HS-27A (cell line): ENCODE measurements at regions not wholly inside any gene's neighbourhood (a gene's known extent, or its start where the extent isn't known, plus 50 kb on each side); places are given as distances from the start of the nearest gene placed in this dataset.

Experiments
- DNase-seq: peaks from one replicate; pipeline ENCODE4 v3.0.0-alpha.2; 2012; ENCODE audit warnings: low read depth, missing footprints

DNA sequence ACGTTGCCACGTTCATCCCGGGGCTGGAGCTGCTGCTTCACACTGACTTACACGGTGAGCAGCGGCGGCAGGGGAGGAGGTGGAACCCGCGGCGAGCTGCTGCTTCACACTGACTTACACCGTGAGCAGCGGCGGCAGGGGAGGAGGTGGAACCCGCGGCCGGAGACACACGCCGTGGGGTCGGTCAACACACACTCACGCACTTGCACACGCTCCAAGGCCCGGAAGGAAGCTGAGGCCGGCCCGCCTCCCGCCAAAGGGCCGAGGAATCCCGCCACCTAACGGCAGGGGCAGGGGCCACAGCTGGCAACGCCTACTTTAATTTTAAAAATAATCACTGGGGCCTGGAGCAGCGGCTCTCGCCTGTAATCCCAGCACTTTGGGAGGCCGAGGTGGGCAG lies 94.4 kb upstream of the FOXC1 start:
- DNase-seq: no peak

DNA sequence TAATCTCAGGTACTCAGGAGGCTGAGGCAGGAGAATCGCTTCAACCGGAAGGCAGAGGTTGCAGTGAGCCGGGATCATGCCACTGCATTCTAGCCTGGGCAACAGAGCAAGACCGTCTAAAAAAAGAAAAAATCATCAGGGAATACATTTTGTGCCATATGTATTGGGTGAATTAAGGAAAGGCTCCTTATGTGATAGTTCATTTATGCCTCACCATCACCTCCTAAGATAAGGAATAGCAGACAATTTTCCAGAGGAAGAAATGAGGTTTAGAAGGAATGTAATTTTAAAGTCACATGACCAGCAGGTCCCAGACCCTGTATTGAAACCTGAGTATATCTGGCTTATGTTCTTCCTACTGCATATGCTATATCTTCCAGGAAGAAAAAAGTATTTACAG lies 93.9 kb upstream of the FOXC1 start:
- no peak for DNase-seq

- no peak for DNase-seq
Observed at GRCh38 chr6:1516742-1517520, 92.8 kb upstream of the FOXC1 start.

GRCh38 chr6:1518855-1519254 lies 90.9 kb upstream of the FOXC1 start:
- DNase-seq: no peak

- DNase-seq: no peak
Observed at GRCh38 chr6:1519597-1519996, 90.1 kb upstream of the FOXC1 start.

DNA sequence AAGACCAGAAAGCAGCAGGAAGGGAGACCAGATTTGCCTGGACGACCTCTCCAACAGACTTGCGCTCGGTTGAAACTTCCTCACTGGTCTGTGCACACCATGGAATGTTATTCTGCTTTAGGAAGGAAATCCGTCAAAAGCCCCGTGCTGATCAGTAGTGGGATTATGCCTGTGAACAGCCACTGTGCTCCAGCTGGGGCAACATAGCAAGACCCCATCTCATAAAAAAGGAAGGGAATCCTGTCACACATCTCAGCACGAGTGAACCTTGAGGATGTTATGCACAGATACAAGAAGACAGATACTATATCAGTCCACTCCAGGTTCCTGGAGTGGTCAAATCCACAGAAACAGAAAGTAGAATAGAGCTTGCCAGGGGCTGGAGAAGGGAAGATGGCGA lies 86.9 kb upstream of the FOXC1 start:
- DNase-seq: no peak

DNA sequence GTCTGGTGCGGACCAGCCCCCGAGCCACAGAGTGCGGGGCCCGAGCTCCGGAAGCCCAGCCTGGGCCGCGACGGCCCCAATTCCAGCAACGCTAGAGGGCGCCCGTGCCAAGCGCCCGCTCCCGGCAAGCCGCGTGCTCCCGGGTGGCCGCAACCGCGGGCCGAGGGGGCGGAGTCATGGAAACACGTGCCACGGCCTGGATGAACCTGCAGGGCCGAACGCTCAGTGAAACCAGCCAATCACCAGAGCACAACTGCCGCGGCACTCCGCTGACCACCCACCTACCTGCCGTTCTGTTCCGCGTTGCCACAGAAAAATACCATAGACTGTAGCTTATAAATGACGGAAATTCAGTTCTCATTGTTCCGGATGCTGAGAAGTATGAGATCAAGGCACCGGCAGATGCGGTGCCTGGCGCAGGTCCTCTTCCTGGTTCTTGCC lies 85.7 kb upstream of the FOXC1 start:
- no peak for DNase-seq

- DNase-seq: no peak
Observed at GRCh38 chr6:1525364-1526038, 84.2 kb upstream of the FOXC1 start.

- no peak for DNase-seq
Observed at GRCh38 chr6:1526398-1527072, 83.2 kb upstream of the FOXC1 start.

GRCh38 chr6:1527073-1527457 lies 82.7 kb upstream of the FOXC1 start:
- DNase-seq: no peak

DNA sequence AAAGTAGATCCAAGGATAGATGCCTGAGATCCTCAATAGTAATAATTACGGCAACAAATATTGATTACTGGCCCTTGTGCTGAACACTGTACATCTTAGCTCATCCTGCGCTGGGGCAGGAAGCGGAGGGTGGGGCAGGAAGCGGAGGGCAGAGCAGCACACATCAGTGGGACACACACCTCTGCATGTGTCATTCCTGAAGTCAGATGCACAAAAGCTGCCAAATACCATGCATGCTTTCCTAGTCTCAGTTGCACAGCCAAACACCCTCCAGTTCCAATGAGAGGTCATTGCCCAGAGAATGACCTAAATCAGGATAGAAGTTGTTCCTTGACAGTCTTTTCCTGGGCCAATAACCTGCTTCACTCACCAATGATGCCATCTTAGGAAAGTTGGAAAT lies 74.4 kb upstream of the FOXC1 start:
- peak; percentile 67 for DNase-seq

GRCh38 chr6:1536526-1537429 lies 72.9 kb upstream of the FOXC1 start:
- no peak for DNase-seq

- no peak for DNase-seq
Observed at GRCh38 chr6:1538369-1538768, 71.3 kb upstream of the FOXC1 start.

DNA sequence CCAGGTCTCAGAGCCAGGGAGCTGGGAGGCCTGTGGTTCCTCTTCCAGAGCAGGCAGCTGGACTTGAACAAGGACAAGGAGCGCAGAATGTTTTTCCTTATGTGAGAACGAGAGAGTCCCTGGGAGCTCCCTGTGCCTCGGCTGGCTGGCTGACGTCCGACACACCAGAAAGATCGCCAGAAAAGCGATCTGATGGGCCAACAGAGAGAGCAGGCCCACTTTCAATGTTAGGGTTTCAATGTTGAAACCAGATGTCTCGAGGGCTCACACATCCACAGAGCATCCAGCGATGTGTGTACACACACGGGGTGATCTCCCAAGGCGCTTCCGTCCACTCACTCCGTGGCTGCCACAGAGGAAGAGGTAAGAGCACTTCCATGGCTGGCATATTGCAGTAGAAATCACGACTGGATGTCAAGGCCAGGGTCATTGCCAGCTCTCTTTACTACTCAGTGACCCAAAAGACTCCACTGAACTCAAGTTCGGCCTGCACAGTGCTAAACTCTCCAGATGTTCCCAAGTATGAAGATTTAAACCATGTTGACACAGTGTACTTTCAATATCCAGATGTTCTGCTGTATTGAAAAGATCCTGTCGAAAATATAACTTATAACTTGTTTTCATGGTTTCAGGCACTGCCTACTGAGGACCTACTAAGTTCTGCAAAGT lies 70.8 kb upstream of the FOXC1 start:
- DNase-seq: no peak

- no peak for DNase-seq
Observed at GRCh38 chr6:1540864-1541521, 68.7 kb upstream of the FOXC1 start.

DNA sequence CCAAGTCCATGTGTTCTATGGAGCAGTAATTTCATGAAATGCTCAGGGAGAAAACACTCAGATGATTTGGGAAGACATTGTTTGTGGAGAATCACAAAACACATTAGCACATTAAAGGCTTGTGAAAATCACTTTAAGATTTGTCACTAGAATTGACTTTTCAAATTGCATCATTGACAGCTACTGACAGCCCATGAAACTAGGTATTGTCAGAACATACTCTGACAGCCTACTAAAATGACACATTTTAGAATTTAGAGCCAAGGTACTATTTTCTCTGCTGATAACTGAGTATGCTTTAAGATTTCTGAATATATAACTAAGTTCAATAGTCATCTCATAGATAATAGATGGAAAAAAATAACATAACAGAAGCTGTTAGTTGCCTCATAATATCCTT lies 67.4 kb upstream of the FOXC1 start:
- DNase-seq: no peak

- DNase-seq: no peak
Observed at GRCh38 chr6:1542764-1543163, 67.0 kb upstream of the FOXC1 start.

DNA sequence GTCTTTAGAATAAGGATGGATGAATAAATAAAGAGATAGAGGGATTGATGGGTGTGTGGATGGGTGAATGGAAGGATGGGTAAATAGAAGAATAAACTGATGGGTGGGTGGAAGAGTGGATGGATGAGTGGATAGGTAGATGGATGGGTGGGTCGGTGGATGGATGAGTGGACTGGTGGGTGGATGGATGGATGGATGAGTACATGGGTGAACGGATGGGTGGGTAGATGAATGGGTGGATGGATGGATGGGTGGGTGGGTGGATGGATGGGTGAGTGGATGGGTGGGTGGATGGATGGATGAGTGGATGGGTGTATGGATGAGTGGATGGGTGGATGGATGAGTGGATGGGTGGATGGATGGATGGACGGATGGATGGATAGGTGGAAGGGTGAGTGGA lies 65.7 kb upstream of the FOXC1 start:
- no peak for DNase-seq

DNA sequence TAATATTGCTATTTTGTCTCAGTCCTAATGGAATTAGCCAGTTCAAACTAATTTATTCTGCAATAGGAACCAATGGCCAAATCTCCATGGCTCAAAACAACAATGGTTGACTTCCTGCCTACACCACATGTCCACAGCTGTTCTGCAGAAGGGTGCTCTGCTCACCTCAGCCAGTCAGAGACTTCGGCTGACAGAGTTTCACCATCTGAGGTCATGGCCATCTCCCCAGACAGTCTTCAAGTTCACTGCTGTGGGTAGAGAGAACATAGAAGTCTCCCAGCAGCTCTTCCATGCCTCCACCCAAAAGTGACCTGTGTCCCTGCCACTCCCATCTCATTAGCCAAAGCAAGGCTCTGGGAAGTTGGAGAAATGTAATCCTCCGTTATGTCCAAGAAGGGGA lies 65.1 kb upstream of the FOXC1 start:
- no peak for DNase-seq

DNA sequence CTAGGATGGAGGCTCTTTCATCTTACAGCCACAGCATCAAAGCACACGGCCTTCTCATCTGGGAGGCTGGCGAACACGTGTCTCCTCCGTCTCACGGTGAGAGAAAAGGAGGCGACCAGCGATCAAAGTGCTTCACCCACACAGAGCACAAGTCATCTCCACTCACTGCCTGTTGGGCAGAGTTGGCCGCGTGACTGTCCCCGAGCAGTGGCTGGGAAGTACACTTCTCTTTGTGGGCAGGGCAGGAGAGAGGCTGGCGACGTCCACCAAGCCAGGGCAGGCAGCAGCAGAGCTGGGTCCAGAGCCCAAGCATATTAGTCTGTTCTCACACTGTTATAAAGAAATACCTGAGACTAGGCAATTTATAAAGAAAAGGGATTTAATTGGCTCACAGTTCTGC lies 64.1 kb upstream of the FOXC1 start:
- no peak for DNase-seq

- no peak for DNase-seq
Observed at GRCh38 chr6:1547785-1548184, 61.9 kb upstream of the FOXC1 start.
